ENCODE measurements at regions not wholly inside any gene's neighbourhood (a gene's known extent, or its start where the extent isn't known, plus 50 kb on each side); places are given as distances from the start of the nearest gene placed in this dataset.
"Not testable (repeated sequence)": the region's sequence is repeated elsewhere in the genome, so short reads cannot be mapped to it uniquely, and the experiment has no call there.

GRCh38 chr15:79505956-79506355 lies 73.8 kb downstream of the MINAR1 start:
- Histone ChIP-seq H3K79me2 (ENCODE audit: insufficient read depth, low read length) (no peaks in the 10 kb centered on the region), H4K91ac (ENCODE audit: insufficient read length, low read depth, low read length) (no peak overlapping the region), H3K4me2 (ENCODE audit: insufficient read depth, insufficient read length, low read length) (no peak overlapping the region), H2AFZ (ENCODE audit: low read length) (no peak overlapping the region), H4K8ac (replicated peaks; ENCODE audit: insufficient read length, low read depth, low read length) (no peak overlapping the region), H4K5ac (ENCODE audit: insufficient read length, low read depth, low read length) (no peak overlapping the region), H3K18ac (ENCODE audit: insufficient read length, low read depth, low read length) (no peak overlapping the region), H3K9me3 (ENCODE audit: control insufficient read depth, low read depth, low read length) (no peaks in the 10 kb centered on the region), H3K9ac (ENCODE audit: extremely low read depth, insufficient read length, low read length) (no peak overlapping the region), H3K4me1 (ENCODE audit: insufficient read depth, low read length) (no peaks in the 10 kb centered on the region), H3K79me1 (ENCODE audit: insufficient read depth, low read depth, low read length, poor library complexity, severe bottlenecking) (no peaks in the 10 kb centered on the region), H2BK120ac (ENCODE audit: low read depth, low read length, poor library complexity, severe bottlenecking) (no peak overlapping the region), H2BK5ac (ENCODE audit: insufficient read length, low read length) (no peak overlapping the region), H3K4ac (ENCODE audit: low read depth, low read length) (no peak overlapping the region), H3K23me2 (ENCODE audit: insufficient read length, low read depth, low read length, poor library complexity, severe bottlenecking) (no peaks in the 10 kb centered on the region), H3K27ac (ENCODE audit: insufficient read length, low read depth, low read length) (no peak overlapping the region), H3K23ac (ENCODE audit: insufficient read length, low read depth, low read length) (no peak overlapping the region), H2BK20ac (ENCODE audit: low read depth, low read length, poor library complexity, severe bottlenecking) (no peak overlapping the region), H2BK12ac (ENCODE audit: insufficient read length, low read depth, low read length) (no peak overlapping the region), H3K14ac (ENCODE audit: insufficient read depth, low read length) (no peak overlapping the region), H3T11ph (ENCODE audit: low read length) (no peak overlapping the region), H2BK15ac (ENCODE audit: low read depth, low read length) (no peak overlapping the region), H4K20me1 (ENCODE audit: control insufficient read depth, insufficient read depth, insufficient read length) (no peaks in the 10 kb centered on the region), H2AK5ac (ENCODE audit: insufficient read length, low read length) (no peak overlapping the region), H3K27me3 (ENCODE audit: insufficient read depth, low read length) (no peaks in the 10 kb centered on the region), H3K56ac (ENCODE audit: insufficient read length, low read depth, low read length) (no peak overlapping the region)
- Mint-ChIP-seq H3K9me3 (no peaks in the 10 kb centered on the region), H3K27ac (no peak overlapping the region; a peak in 1 of 7 replicates), H3K36me3 (ENCODE audit: insufficient read depth in 1 of 3, low read depth in 3 of 3) (no peaks in the 10 kb centered on the region), H3K4me3 (no peak overlapping the region), H3K27me3 (ENCODE audit: low read depth) (no peaks in the 10 kb centered on the region), H3K4me1 (peaks cover 0 to 3% of the 10 kb centered on the region in 2 experiments; a peak in 2 of 4 replicates)
- TF ChIP-seq, protein P1, sequence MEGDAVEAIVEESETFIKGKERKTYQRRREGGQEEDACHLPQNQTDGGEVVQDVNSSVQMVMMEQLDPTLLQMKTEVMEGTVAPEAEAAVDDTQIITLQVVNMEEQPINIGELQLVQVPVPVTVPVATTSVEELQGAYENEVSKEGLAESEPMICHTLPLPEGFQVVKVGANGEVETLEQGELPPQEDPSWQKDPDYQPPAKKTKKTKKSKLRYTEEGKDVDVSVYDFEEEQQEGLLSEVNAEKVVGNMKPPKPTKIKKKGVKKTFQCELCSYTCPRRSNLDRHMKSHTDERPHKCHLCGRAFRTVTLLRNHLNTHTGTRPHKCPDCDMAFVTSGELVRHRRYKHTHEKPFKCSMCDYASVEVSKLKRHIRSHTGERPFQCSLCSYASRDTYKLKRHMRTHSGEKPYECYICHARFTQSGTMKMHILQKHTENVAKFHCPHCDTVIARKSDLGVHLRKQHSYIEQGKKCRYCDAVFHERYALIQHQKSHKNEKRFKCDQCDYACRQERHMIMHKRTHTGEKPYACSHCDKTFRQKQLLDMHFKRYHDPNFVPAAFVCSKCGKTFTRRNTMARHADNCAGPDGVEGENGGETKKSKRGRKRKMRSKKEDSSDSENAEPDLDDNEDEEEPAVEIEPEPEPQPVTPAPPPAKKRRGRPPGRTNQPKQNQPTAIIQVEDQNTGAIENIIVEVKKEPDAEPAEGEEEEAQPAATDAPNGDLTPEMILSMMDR (conservative IDR thresholded peaks at IDR 0.05), result no peak
- WGBS (ENCODE audit: extremely low coverage, insufficient read length, low lambda C conversion rate), result no CpG with 5 or more reads among the region's 4 CpGs
- DNase-seq, result no peak

GRCh38 chr15:79512844-79513243 lies 80.7 kb downstream of the MINAR1 start:
- H3K4me2 ChIP-seq (ENCODE audit: insufficient read depth, insufficient read length, low read length); H3K14ac ChIP-seq (ENCODE audit: insufficient read depth, low read length); H3K23ac ChIP-seq (ENCODE audit: insufficient read length, low read depth, low read length); H3K4ac ChIP-seq (ENCODE audit: low read depth, low read length); H2AFZ ChIP-seq (ENCODE audit: low read length); H3K9me3 ChIP-seq (ENCODE audit: control insufficient read depth, low read depth, low read length); H2BK120ac ChIP-seq (ENCODE audit: low read depth, low read length, poor library complexity, severe bottlenecking); H3K36me3 Mint-ChIP-seq (ENCODE audit: insufficient read depth in 1 of 3, low read depth in 3 of 3); H4K20me1 ChIP-seq (ENCODE audit: control insufficient read depth, insufficient read depth, insufficient read length); H3K56ac ChIP-seq (ENCODE audit: insufficient read length, low read depth, low read length); H3K79me2 ChIP-seq (ENCODE audit: insufficient read depth, low read length); H4K8ac ChIP-seq (replicated peaks; ENCODE audit: insufficient read length, low read depth, low read length); H3K9ac ChIP-seq (ENCODE audit: extremely low read depth, insufficient read length, low read length); H3K27me3 ChIP-seq (ENCODE audit: insufficient read depth, low read length); H2BK5ac ChIP-seq (ENCODE audit: insufficient read length, low read length); H3K4me1 Mint-ChIP-seq; H3K27ac ChIP-seq (ENCODE audit: insufficient read length, low read depth, low read length); H2BK12ac ChIP-seq (ENCODE audit: insufficient read length, low read depth, low read length); H3K9me3 Mint-ChIP-seq; H2BK15ac ChIP-seq (ENCODE audit: low read depth, low read length); H2AK5ac ChIP-seq (ENCODE audit: insufficient read length, low read length); H4K5ac ChIP-seq (ENCODE audit: insufficient read length, low read depth, low read length); H3K18ac ChIP-seq (ENCODE audit: insufficient read length, low read depth, low read length); H3K23me2 ChIP-seq (ENCODE audit: insufficient read length, low read depth, low read length, poor library complexity, severe bottlenecking); H4K91ac ChIP-seq (ENCODE audit: insufficient read length, low read depth, low read length); H3K27me3 Mint-ChIP-seq (ENCODE audit: low read depth); H3T11ph ChIP-seq (ENCODE audit: low read length); H2BK20ac ChIP-seq (ENCODE audit: low read depth, low read length, poor library complexity, severe bottlenecking); H3K27ac Mint-ChIP-seq; DNase-seq; H3K79me1 ChIP-seq (ENCODE audit: insufficient read depth, low read depth, low read length, poor library complexity, severe bottlenecking); H3K4me3 Mint-ChIP-seq; H3K4me1 ChIP-seq (ENCODE audit: insufficient read depth, low read length): not testable (repeated sequence)
- WGBS (ENCODE audit: extremely low coverage, insufficient read length, low lambda C conversion rate), result no CpG with 5 or more reads among the region's 3 CpGs
